RWPE1 (cell line): ENCODE measurements at regions not wholly inside any gene's neighbourhood (a gene's known extent, or its start where the extent isn't known, plus 50 kb on each side); places are given as distances from the start of the nearest gene placed in this dataset.

Experiments used
- CTCF ChIA-PET: fragments of 350-600 bp; sonication (Branson Sonifier 250); formaldehyde crosslinking; extraction: SDS; loops from one replicate; lab custom pipeline; 2021; lab: Yijun Ruan, JAX
- POLR2A ChIA-PET: fragments of 400-600 bp; formaldehyde crosslinking; extraction: SDS; loops from one replicate; lab custom pipeline; 2020; ENCODE audit warnings: antibody characterized with exemption; ENCODE audit not compliant: low non-redundant PET; lab: Yijun Ruan, JAX
- DNase-seq: peaks from one replicate; pipeline ENCODE4 v3.0.0; 2012; ENCODE audit warnings: low spot score
- H3K27ac ChIP-seq: fragments of 450-650 bp; 2 replicates; pipeline ENCODE4 v1.5.1; 2017
- CTCF ChIP-seq: fragments of 450-650 bp; conservative IDR thresholded peaks from 2 replicates; pipeline ENCODE4 v1.5.1; 2017; ENCODE audit warnings: low read depth, mild to moderate bottlenecking

GRCh38 chr5:12016159-12016746, 112.0 kb upstream of the CTNND2 start:
- ChIA-PET POLR2A (no interaction called here), CTCF (interaction anchor here (0.6 kb wide), 1 partner anchor 1028 kb away, joined by 5 read pairs; no protein-coding TSS in a partner anchor)
- TF ChIP-seq CTCF, result no peak
- no peak for DNase-seq
- H3K27ac ChIP-seq, result no peak overlapping the region

GRCh38 chr5:12013351-12013750, 109.1 kb upstream of the CTNND2 start:
- POLR2A ChIA-PET, result no interaction called here
- no peak for TF ChIP-seq CTCF
- no peak overlapping the region for H3K27ac ChIP-seq
- DNase-seq, result no peak
- CTCF ChIA-PET, result no interaction called here

GRCh38 chr5:12003680-12004079, 99.4 kb upstream of the CTNND2 start:
- CTCF ChIA-PET, result no interaction called here
- TF ChIP-seq CTCF, result no peak
- DNase-seq, result no peak
- no peak overlapping the region for H3K27ac ChIP-seq
- POLR2A ChIA-PET, result no interaction called here

GRCh38 chr5:11998397-11998796, 94.2 kb upstream of the CTNND2 start:
- CTCF ChIA-PET, result no interaction called here
- POLR2A ChIA-PET, result no interaction called here
- no peak for TF ChIP-seq CTCF
- DNase-seq, result no peak
- no peak overlapping the region for H3K27ac ChIP-seq

GRCh38 chr5:11997942-11998341, 93.7 kb upstream of the CTNND2 start:
- POLR2A ChIA-PET, result no interaction called here
- no peak for DNase-seq
- no peak for TF ChIP-seq CTCF
- no peak overlapping the region for H3K27ac ChIP-seq
- CTCF ChIA-PET, result no interaction called here

GRCh38 chr5:11992518-11992917, 88.3 kb upstream of the CTNND2 start:
- DNase-seq, result no peak
- TF ChIP-seq CTCF, result no peak
- POLR2A ChIA-PET, result no interaction called here
- no peak overlapping the region for H3K27ac ChIP-seq
- CTCF ChIA-PET, result no interaction called here
